ENCODE measurements at regions not wholly inside any gene's neighbourhood (a gene's known extent, or its start where the extent isn't known, plus 50 kb on each side); places are given as distances from the start of the nearest gene placed in this dataset.

DNA sequence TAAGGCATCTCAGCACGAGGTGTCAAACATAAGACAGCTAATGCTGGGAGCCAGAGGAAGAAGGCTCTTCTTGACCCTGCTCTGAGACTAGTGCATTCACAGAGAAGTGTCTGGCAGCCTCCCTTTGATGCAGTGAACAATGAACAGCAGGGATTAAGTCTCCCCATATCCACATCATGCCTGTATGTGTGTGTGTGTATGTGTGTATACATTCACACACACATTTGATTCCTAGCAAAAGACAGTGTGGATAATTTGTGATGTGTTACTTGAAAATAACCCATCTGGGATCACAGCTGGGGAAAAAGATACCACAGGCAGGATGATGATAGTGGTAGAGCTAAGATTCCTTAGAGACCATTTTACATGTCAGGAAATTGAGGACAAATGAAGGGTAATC, 485.9 kb upstream of the GOT2 start:
- no peaks in the 10 kb centered on the region for H3K36me3 ChIP-seq (ENCODE audit: control insufficient read depth in 2 of 2, insufficient read depth in 2 of 2, low read length in 1 of 2)
- no peak overlapping the region for H3K4me2 ChIP-seq (ENCODE audit: control insufficient read depth, insufficient read depth)
- H3K27ac ChIP-seq (ENCODE audit: control insufficient read depth, insufficient read depth): no peak overlapping the region
- DNase-seq (ENCODE audit: low read depth, low spot score) (no peak), ATAC-seq (no peak), FAIRE-seq (no peak)
- H3K27me3 ChIP-seq (replicated peaks in 1 of 2; ENCODE audit: control insufficient read depth in 2 of 2, insufficient read depth in 2 of 2, low read length in 1 of 2): no peaks in the 10 kb centered on the region
- H3K4me3 ChIP-seq: no peak overlapping the region
- POLR2A ChIA-PET: no interaction called here
- intact Hi-C loops (cut with micrococcal nuclease; ENCODE audit: unreplicated experiment) (no loop called here), in situ Hi-C loops (cut with MboI) (no loop called here)
- CTCF ChIA-PET: no interaction called here
- WGBS (ENCODE audit: insufficient coverage, insufficient replicate concordance, low lambda C conversion rate, missing lambda C conversion rate): 0% methylated on average over 1 of the region's 1 CpG
- no TSS peak for BruUV-seq (replicated peaks)
- RAD21 ChIA-PET (ENCODE audit: unreplicated experiment): no interaction called here
- H3K4me1 ChIP-seq (ENCODE audit: control insufficient read depth, insufficient read depth, low read length): no peaks in the 10 kb centered on the region
- SMC1A ChIA-PET (ENCODE audit: uncharacterized antibody, unreplicated experiment): no interaction called here
- no peak overlapping the region for H2AFZ ChIP-seq (ENCODE audit: control insufficient read depth, low read depth, low read length)
- no peaks in the 10 kb centered on the region for H4K20me1 ChIP-seq (ENCODE audit: control insufficient read depth, insufficient read depth)
- H3K9me3 ChIP-seq (replicated peaks; ENCODE audit: control insufficient read depth, insufficient read depth, low read length): no peaks in the 10 kb centered on the region
- H3K79me2 ChIP-seq (ENCODE audit: control insufficient read depth, insufficient read depth, low read length): no peaks in the 10 kb centered on the region
- TF ChIP-seq BRCA1 (IDR thresholded peaks at IDR 0.05; ENCODE audit: low read depth, low read length): no peak
- no peak for TF ChIP-seq ZNF24 (IDR thresholded peaks at IDR 0.05)
- no peak for TF ChIP-seq MTA2 (IDR thresholded peaks at IDR 0.05; ENCODE audit: low read depth)
- no peak for TF ChIP-seq ETV6 (conservative IDR thresholded peaks at IDR 0.05 in 1 of 2, IDR thresholded peaks at IDR 0.05 in 1 of 2; ENCODE audit: borderline replicate concordance in 1 of 2, low read depth in 1 of 2)
- no peak for TF ChIP-seq NBN (IDR thresholded peaks at IDR 0.05)
- TF ChIP-seq, protein P1, sequence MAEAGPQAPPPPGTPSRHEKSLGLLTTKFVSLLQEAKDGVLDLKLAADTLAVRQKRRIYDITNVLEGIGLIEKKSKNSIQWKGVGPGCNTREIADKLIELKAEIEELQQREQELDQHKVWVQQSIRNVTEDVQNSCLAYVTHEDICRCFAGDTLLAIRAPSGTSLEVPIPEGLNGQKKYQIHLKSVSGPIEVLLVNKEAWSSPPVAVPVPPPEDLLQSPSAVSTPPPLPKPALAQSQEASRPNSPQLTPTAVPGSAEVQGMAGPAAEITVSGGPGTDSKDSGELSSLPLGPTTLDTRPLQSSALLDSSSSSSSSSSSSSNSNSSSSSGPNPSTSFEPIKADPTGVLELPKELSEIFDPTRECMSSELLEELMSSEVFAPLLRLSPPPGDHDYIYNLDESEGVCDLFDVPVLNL (IDR thresholded peaks at IDR 0.05; ENCODE audit: low read depth, low read length): no peak
- TF ChIP-seq STAT1 (conservative IDR thresholded peaks at IDR 0.05): no peak
- no peak for TF ChIP-seq POLR2AphosphoS5 (IDR thresholded peaks at IDR 0.05; ENCODE audit: low read length)
- no peak for TF ChIP-seq SMAD1 (IDR thresholded peaks at IDR 0.05; ENCODE audit: low read depth, partially characterized antibody)
- TF ChIP-seq YBX1 (IDR thresholded peaks at IDR 0.05): no peak
- TF ChIP-seq, protein P2, sequence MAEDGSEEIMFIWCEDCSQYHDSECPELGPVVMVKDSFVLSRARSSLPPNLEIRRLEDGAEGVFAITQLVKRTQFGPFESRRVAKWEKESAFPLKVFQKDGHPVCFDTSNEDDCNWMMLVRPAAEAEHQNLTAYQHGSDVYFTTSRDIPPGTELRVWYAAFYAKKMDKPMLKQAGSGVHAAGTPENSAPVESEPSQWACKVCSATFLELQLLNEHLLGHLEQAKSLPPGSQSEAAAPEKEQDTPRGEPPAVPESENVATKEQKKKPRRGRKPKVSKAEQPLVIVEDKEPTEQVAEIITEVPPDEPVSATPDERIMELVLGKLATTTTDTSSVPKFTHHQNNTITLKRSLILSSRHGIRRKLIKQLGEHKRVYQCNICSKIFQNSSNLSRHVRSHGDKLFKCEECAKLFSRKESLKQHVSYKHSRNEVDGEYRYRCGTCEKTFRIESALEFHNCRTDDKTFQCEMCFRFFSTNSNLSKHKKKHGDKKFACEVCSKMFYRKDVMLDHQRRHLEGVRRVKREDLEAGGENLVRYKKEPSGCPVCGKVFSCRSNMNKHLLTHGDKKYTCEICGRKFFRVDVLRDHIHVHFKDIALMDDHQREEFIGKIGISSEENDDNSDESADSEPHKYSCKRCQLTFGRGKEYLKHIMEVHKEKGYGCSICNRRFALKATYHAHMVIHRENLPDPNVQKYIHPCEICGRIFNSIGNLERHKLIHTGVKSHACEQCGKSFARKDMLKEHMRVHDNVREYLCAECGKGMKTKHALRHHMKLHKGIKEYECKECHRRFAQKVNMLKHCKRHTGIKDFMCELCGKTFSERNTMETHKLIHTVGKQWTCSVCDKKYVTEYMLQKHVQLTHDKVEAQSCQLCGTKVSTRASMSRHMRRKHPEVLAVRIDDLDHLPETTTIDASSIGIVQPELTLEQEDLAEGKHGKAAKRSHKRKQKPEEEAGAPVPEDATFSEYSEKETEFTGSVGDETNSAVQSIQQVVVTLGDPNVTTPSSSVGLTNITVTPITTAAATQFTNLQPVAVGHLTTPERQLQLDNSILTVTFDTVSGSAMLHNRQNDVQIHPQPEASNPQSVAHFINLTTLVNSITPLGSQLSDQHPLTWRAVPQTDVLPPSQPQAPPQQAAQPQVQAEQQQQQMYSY (CRISPR knock-in tag; IDR thresholded peaks at IDR 0.05): no peak
- TF ChIP-seq, protein P3, sequence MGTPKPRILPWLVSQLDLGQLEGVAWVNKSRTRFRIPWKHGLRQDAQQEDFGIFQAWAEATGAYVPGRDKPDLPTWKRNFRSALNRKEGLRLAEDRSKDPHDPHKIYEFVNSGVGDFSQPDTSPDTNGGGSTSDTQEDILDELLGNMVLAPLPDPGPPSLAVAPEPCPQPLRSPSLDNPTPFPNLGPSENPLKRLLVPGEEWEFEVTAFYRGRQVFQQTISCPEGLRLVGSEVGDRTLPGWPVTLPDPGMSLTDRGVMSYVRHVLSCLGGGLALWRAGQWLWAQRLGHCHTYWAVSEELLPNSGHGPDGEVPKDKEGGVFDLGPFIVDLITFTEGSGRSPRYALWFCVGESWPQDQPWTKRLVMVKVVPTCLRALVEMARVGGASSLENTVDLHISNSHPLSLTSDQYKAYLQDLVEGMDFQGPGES (IDR thresholded peaks at IDR 0.05): no peak
- TF ChIP-seq RCOR1 (conservative IDR thresholded peaks at IDR 0.05; ENCODE audit: low read depth, low read length): no peak
- no peak for TF ChIP-seq FOXK2 (IDR thresholded peaks at IDR 0.05)
- no peak for TF ChIP-seq BHLHE40 (IDR thresholded peaks at IDR 0.05; ENCODE audit: borderline replicate concordance in 1 of 2, low read depth in 2 of 2, low read length in 1 of 2)
- TF ChIP-seq, protein P4, sequence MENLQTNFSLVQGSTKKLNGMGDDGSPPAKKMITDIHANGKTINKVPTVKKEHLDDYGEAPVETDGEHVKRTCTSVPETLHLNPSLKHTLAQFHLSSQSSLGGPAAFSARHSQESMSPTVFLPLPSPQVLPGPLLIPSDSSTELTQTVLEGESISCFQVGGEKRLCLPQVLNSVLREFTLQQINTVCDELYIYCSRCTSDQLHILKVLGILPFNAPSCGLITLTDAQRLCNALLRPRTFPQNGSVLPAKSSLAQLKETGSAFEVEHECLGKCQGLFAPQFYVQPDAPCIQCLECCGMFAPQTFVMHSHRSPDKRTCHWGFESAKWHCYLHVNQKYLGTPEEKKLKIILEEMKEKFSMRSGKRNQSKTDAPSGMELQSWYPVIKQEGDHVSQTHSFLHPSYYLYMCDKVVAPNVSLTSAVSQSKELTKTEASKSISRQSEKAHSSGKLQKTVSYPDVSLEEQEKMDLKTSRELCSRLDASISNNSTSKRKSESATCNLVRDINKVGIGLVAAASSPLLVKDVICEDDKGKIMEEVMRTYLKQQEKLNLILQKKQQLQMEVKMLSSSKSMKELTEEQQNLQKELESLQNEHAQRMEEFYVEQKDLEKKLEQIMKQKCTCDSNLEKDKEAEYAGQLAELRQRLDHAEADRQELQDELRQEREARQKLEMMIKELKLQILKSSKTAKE (IDR thresholded peaks at IDR 0.05; ENCODE audit: low read depth, poor library complexity, severe bottlenecking): no peak
- no peak for TF ChIP-seq KDM1A (IDR thresholded peaks at IDR 0.05; ENCODE audit: borderline replicate concordance)
- no peak for TF ChIP-seq PAX8 (IDR thresholded peaks at IDR 0.05)
- no peak overlapping the region for H3K9ac ChIP-seq (ENCODE audit: control insufficient read depth, insufficient read depth, low read length)
